BLaER1 (cell line): ENCODE measurements at regions not wholly inside any gene's neighbourhood (a gene's known extent, or its start where the extent isn't known, plus 50 kb on each side); places are given as distances from the start of the nearest gene placed in this dataset.

Source experiments
- H3K27ac ChIP-seq: shearing (Covaris generic); formaldehyde crosslinking; 2 replicates; pipeline ENCODE4 v1.8.1; 2022
- H3K27me3 ChIP-seq: shearing (Covaris generic); formaldehyde crosslinking; 2 replicates; pipeline ENCODE4 v1.8.1; 2022
- H3K36me3 ChIP-seq: shearing (Covaris generic); formaldehyde crosslinking; 2 replicates; pipeline ENCODE4 v1.8.1; 2022
- H3K4me1 ChIP-seq: shearing (Covaris generic); formaldehyde crosslinking; 2 replicates; pipeline ENCODE4 v1.8.1; 2022
- H3K4me2 ChIP-seq: shearing (Covaris generic); formaldehyde crosslinking; 2 replicates; pipeline ENCODE4 v1.8.1; 2022
- H3K4me3 ChIP-seq: shearing (Covaris generic); formaldehyde crosslinking; 2 replicates; pipeline ENCODE4 v1.8.1; 2022
- H3K9ac ChIP-seq: shearing (Covaris generic); formaldehyde crosslinking; 2 replicates; pipeline ENCODE4 v1.8.1; 2022
- H3K9me3 ChIP-seq: shearing (Covaris generic); formaldehyde crosslinking; 2 replicates; pipeline ENCODE4 v1.8.1; 2022
- H4K20me1 ChIP-seq: shearing (Covaris generic); formaldehyde crosslinking; 2 replicates; pipeline ENCODE4 v1.8.1; 2022
- Cebpa-rat ChIP-seq: shearing (Covaris generic); IDR thresholded peaks from 2 replicates; pipeline ENCODE4 v1.8.1; 2022

GRCh38 chr15:81595752-81596151 lies 221.7 kb upstream of the TMC3 start:
- Histone ChIP-seq H3K4me1 (peaks cover 39% of the 10 kb centered on the region), H3K4me3 (peak overlapping the region; percentile 18), H3K9me3 (peaks cover 53% of the 10 kb centered on the region), H3K9ac (peak overlapping the region; percentile 42; the same call in 1 of the 2 replicates), H3K27me3 (no peaks in the 10 kb centered on the region), H3K36me3 (no peaks in the 10 kb centered on the region), H4K20me1 (no peaks in the 10 kb centered on the region), H3K27ac (peak overlapping the region; percentile 71), H3K4me2 (peak overlapping the region; percentile 76)
- no peak for TF ChIP-seq Cebpa-rat

- no peak overlapping the region for H3K4me3 ChIP-seq
- H3K4me2 ChIP-seq = no peak overlapping the region
- peaks cover 11% of the 10 kb centered on the region for H3K4me1 ChIP-seq
- H3K36me3 ChIP-seq = no peaks in the 10 kb centered on the region
- H3K27ac ChIP-seq = no peak overlapping the region
- no peaks in the 10 kb centered on the region for H3K27me3 ChIP-seq
- no peaks in the 10 kb centered on the region for H4K20me1 ChIP-seq
- peaks cover 26% of the 10 kb centered on the region for H3K9me3 ChIP-seq
- TF ChIP-seq Cebpa-rat = no peak
- no peak overlapping the region for H3K9ac ChIP-seq
These were observed 215.7 kb upstream of the TMC3 start for GRCh38 chr15:81589671-81590070.

GRCh38 chr15:81575436-81576123 lies 201.6 kb upstream of the TMC3 start:
- no peaks in the 10 kb centered on the region for H3K27me3 ChIP-seq
- no peak overlapping the region for H3K4me3 ChIP-seq
- H3K27ac ChIP-seq = no peak overlapping the region
- H3K4me1 ChIP-seq = peaks cover 21% of the 10 kb centered on the region
- H4K20me1 ChIP-seq = no peaks in the 10 kb centered on the region
- H3K9ac ChIP-seq = no peak overlapping the region
- no peaks in the 10 kb centered on the region for H3K9me3 ChIP-seq
- no peak for TF ChIP-seq Cebpa-rat
- no peaks in the 10 kb centered on the region for H3K36me3 ChIP-seq
- H3K4me2 ChIP-seq = peak overlapping the region; percentile 46

- H3K4me3 ChIP-seq = no peak overlapping the region
- no peaks in the 10 kb centered on the region for H3K9me3 ChIP-seq
- no peak overlapping the region for H3K4me2 ChIP-seq
- H3K27ac ChIP-seq = no peak overlapping the region
- H3K4me1 ChIP-seq = peaks cover 21% of the 10 kb centered on the region
- no peak for TF ChIP-seq Cebpa-rat
- no peaks in the 10 kb centered on the region for H3K36me3 ChIP-seq
- H3K9ac ChIP-seq = no peak overlapping the region
- no peaks in the 10 kb centered on the region for H3K27me3 ChIP-seq
- H4K20me1 ChIP-seq = no peaks in the 10 kb centered on the region
These were observed 199.2 kb upstream of the TMC3 start for GRCh38 chr15:81573098-81573746.

- TF ChIP-seq Cebpa-rat = no peak
- Histone ChIP-seq H3K9me3 (no peaks in the 10 kb centered on the region), H4K20me1 (no peaks in the 10 kb centered on the region), H3K4me2 (no peak overlapping the region), H3K36me3 (no peaks in the 10 kb centered on the region), H3K27me3 (no peaks in the 10 kb centered on the region), H3K4me3 (no peak overlapping the region), H3K4me1 (peaks cover 19% of the 10 kb centered on the region), H3K9ac (no peak overlapping the region), H3K27ac (no peak overlapping the region)
These were observed 198.2 kb upstream of the TMC3 start for GRCh38 chr15:81572190-81572589.

GRCh38 chr15:81569286-81570080 lies 195.5 kb upstream of the TMC3 start:
- no peaks in the 10 kb centered on the region for H3K36me3 ChIP-seq

GRCh38 chr15:81567924-81568323 lies 193.9 kb upstream of the TMC3 start:
- H3K4me3 ChIP-seq = no peak overlapping the region
- H3K4me1 ChIP-seq = no peaks in the 10 kb centered on the region
- no peak for TF ChIP-seq Cebpa-rat
- no peaks in the 10 kb centered on the region for H3K36me3 ChIP-seq
- no peak overlapping the region for H3K4me2 ChIP-seq
- no peaks in the 10 kb centered on the region for H4K20me1 ChIP-seq
- H3K27ac ChIP-seq = no peak overlapping the region
- H3K27me3 ChIP-seq = no peaks in the 10 kb centered on the region
- H3K9ac ChIP-seq = no peak overlapping the region
- no peaks in the 10 kb centered on the region for H3K9me3 ChIP-seq

More at GRCh38 chr15:81569286-81570080, 195.5 kb upstream of the TMC3 start:
- Histone ChIP-seq H3K27ac (no peak overlapping the region), H4K20me1 (no peaks in the 10 kb centered on the region), H3K4me1 (no peaks in the 10 kb centered on the region), H3K9ac (no peak overlapping the region), H3K27me3 (no peaks in the 10 kb centered on the region), H3K4me3 (no peak overlapping the region), H3K4me2 (no peak overlapping the region), H3K9me3 (no peaks in the 10 kb centered on the region)
- TF ChIP-seq Cebpa-rat = no peak

- no peak overlapping the region for H3K9ac ChIP-seq
- no peak overlapping the region for H3K27ac ChIP-seq
- peaks cover under 1% of the 10 kb centered on the region; the same call in 1 of the 2 replicates for H3K9me3 ChIP-seq
- TF ChIP-seq Cebpa-rat = no peak
- H3K4me3 ChIP-seq = no peak overlapping the region
- no peaks in the 10 kb centered on the region for H4K20me1 ChIP-seq
- H3K4me2 ChIP-seq = no peak overlapping the region
- H3K4me1 ChIP-seq = no peaks in the 10 kb centered on the region
- no peaks in the 10 kb centered on the region for H3K36me3 ChIP-seq
- H3K27me3 ChIP-seq = no peaks in the 10 kb centered on the region
These were observed 189.0 kb upstream of the TMC3 start for GRCh38 chr15:81562986-81563385.

- no peaks in the 10 kb centered on the region for H3K36me3 ChIP-seq
- no peaks in the 10 kb centered on the region for H3K27me3 ChIP-seq
- H3K9me3 ChIP-seq = peaks cover 5% of the 10 kb centered on the region; the same call in 1 of the 2 replicates
- no peak overlapping the region for H3K4me3 ChIP-seq
- TF ChIP-seq Cebpa-rat = no peak
- H3K4me1 ChIP-seq = no peaks in the 10 kb centered on the region
- H3K4me2 ChIP-seq = no peak overlapping the region
- H3K27ac ChIP-seq = no peak overlapping the region
- no peaks in the 10 kb centered on the region for H4K20me1 ChIP-seq
- H3K9ac ChIP-seq = no peak overlapping the region
These were observed 186.4 kb upstream of the TMC3 start for GRCh38 chr15:81560405-81560804.

- no peak overlapping the region for H3K4me2 ChIP-seq
- H3K4me3 ChIP-seq = no peak overlapping the region
- H3K27me3 ChIP-seq = no peaks in the 10 kb centered on the region
- H3K4me1 ChIP-seq = no peaks in the 10 kb centered on the region
- H4K20me1 ChIP-seq = no peaks in the 10 kb centered on the region
- no peaks in the 10 kb centered on the region for H3K36me3 ChIP-seq
- H3K9ac ChIP-seq = no peak overlapping the region
- no peak for TF ChIP-seq Cebpa-rat
- H3K27ac ChIP-seq = no peak overlapping the region
- H3K9me3 ChIP-seq = peaks cover 5% of the 10 kb centered on the region; the same call in 1 of the 2 replicates
These were observed 184.0 kb upstream of the TMC3 start for GRCh38 chr15:81558056-81558455.
